ENCODE measurements at regions not wholly inside any gene's neighbourhood (a gene's known extent, or its start where the extent isn't known, plus 50 kb on each side); places are given as distances from the start of the nearest gene placed in this dataset.

- WGBS, 4 donors: 27 to 46% (median 37%) methylated on average over 2 of the region's 2 CpGs
Observed at GRCh38 chr16:48845261-48845660, 235.3 kb upstream of the N4BP1 start.

GRCh38 chr16:48838349-48838748 is 228.4 kb upstream of the N4BP1 start:
- 35 to 44% (median 37%) methylated on average over 1 of the region's 1 CpG for WGBS, 4 donors

More at GRCh38 chr16:48845261-48845660, 235.3 kb upstream of the N4BP1 start:
- intact Hi-C loops (cut with DNase I): no loop called here
- no peaks in the 10 kb centered on the region for H3K4me1 ChIP-seq
- TF ChIP-seq CTCF (IDR thresholded peaks at IDR 0.05) (no peak), POLR2A (IDR thresholded peaks at IDR 0.05) (no peak)
- no peak overlapping the region for H3K4me3 ChIP-seq
- H3K9me3 ChIP-seq: no peaks in the 10 kb centered on the region
- DNase-seq: no peak
- no peaks in the 10 kb centered on the region for H3K36me3 ChIP-seq
- H3K27ac ChIP-seq: no peak overlapping the region
- H3K27me3 ChIP-seq: peaks cover 0 to 3% (median 0%) of the 10 kb centered on the region in 9 donors
- no peak for ATAC-seq

GRCh38 chr16:48836636-48837035 is 226.7 kb upstream of the N4BP1 start:
- DNase-seq (no peak), ATAC-seq (no peak)
- WGBS, 4 donors: 59 to 71% (median 67%) methylated on average over 4 of the region's 4 CpGs
- no peaks in the 10 kb centered on the region for H3K9me3 ChIP-seq
- TF ChIP-seq CTCF (IDR thresholded peaks at IDR 0.05): no peak
- TF ChIP-seq POLR2A (IDR thresholded peaks at IDR 0.05): no peak
- peaks cover 0 to 13% (median 0%) of the 10 kb centered on the region in 9 donors for H3K27me3 ChIP-seq
- H3K4me1 ChIP-seq: no peaks in the 10 kb centered on the region
- H3K36me3 ChIP-seq: no peaks in the 10 kb centered on the region
- H3K27ac ChIP-seq: no peak overlapping the region
- H3K4me3 ChIP-seq: no peak overlapping the region
- intact Hi-C loops (cut with DNase I): loop anchor here in 2 of 10 donors (10.0 kb wide), 1 partner anchor 518 kb away; no protein-coding TSS in a partner anchor

More at GRCh38 chr16:48838349-48838748, 228.4 kb upstream of the N4BP1 start:
- no peaks in the 10 kb centered on the region for H3K4me1 ChIP-seq
- no peaks in the 10 kb centered on the region for H3K9me3 ChIP-seq
- intact Hi-C loops (cut with DNase I): loop anchor here in 2 of 10 donors (10.0 kb wide), 1 partner anchor 516 kb away; no protein-coding TSS in a partner anchor
- H3K27me3 ChIP-seq: peaks cover 0 to 13% (median 0%) of the 10 kb centered on the region in 9 donors
- DNase-seq (no peak), ATAC-seq (no peak)
- H3K36me3 ChIP-seq: no peaks in the 10 kb centered on the region
- TF ChIP-seq CTCF (IDR thresholded peaks at IDR 0.05) (no peak), POLR2A (IDR thresholded peaks at IDR 0.05) (no peak)
- no peak overlapping the region for H3K27ac ChIP-seq
- H3K4me3 ChIP-seq: no peak overlapping the region

- Histone ChIP-seq H3K36me3 (no peaks in the 10 kb centered on the region), H3K27ac (no peak overlapping the region), H3K9me3 (no peaks in the 10 kb centered on the region), H3K4me1 (no peaks in the 10 kb centered on the region), H3K4me3 (no peak overlapping the region), H3K27me3 (peaks cover 0 to 13% (median 0%) of the 10 kb centered on the region in 9 donors)
- DNase-seq (no peak), ATAC-seq (no peak)
- WGBS, 4 donors: 89 to 100% (median 93%) methylated on average over 2 of the region's 2 CpGs
- TF ChIP-seq CTCF (IDR thresholded peaks at IDR 0.05) (no peak), POLR2A (IDR thresholded peaks at IDR 0.05) (no peak)
- intact Hi-C loops (cut with DNase I): loop anchor here in 2 of 10 donors (10.0 kb wide), 1 partner anchor 519 kb away; no protein-coding TSS in a partner anchor
Observed at GRCh38 chr16:48836067-48836466, 226.1 kb upstream of the N4BP1 start.
